ENCODE measurements at regions not wholly inside any gene's neighbourhood (a gene's known extent, or its start where the extent isn't known, plus 50 kb on each side); places are given as distances from the start of the nearest gene placed in this dataset.

GRCh38 chr5:5930561-5930960 is 447.8 kb downstream of the MED10 start (continued):
- TF ChIP-seq CHD2 (IDR thresholded peaks at IDR 0.05; ENCODE audit: low read length) (no peak), SAP30 (IDR thresholded peaks at IDR 0.05; ENCODE audit: insufficient read depth, insufficient replicate concordance, low read length) (no peak)

Data from H1 (cell line).